Urinary bladder (tissue), 3 donors: ENCODE measurements at regions not wholly inside any gene's neighbourhood (a gene's known extent, or its start where the extent isn't known, plus 50 kb on each side); places are given as distances from the start of the nearest gene placed in this dataset.
"Not testable (repeated sequence)": the region's sequence is repeated elsewhere in the genome, so short reads cannot be mapped to it uniquely, and the experiment has no call there.

ENCODE experiments used
- DNase-seq: peaks from one replicate; pipeline ENCODE4 v3.0.0-alpha.2; 2015; ENCODE audit errors: extremely low spot score
- H3K27ac ChIP-seq: one replicate; pipeline ENCODE4 v1.5.1; 2013; ENCODE audit warnings: low read depth, mild to moderate bottlenecking, moderate library complexity
- H3K36me3 ChIP-seq: one replicate; pipeline ENCODE4 v1.6.1; 2013; ENCODE audit warnings: mild to moderate bottlenecking, moderate library complexity; ENCODE audit not compliant: insufficient read depth
- H3K4me1 ChIP-seq: one replicate; pipeline ENCODE4 v1.6.1; 2013; ENCODE audit warnings: mild to moderate bottlenecking, moderate library complexity; ENCODE audit not compliant: insufficient read depth
- H3K4me3 ChIP-seq: one replicate; pipeline ENCODE4 v1.5.1; 2013; ENCODE audit warnings: low read depth, low read length
- WGBS: extraction: QIAGEN DNeasy Blood & Tissue Kit; methylation state at CpG from one replicate; pipeline ENCODE4 v1.1.7; 2013; 5-methylcytosine and 5-hydroxymethylcytosine counted together
- donor health status: healthy with polysubstance abuse.
- donor health status: healthy.

- no peak for DNase-seq
- Histone ChIP-seq H3K4me1 (no peaks in the 10 kb centered on the region), H3K36me3 (no peaks in the 10 kb centered on the region), H3K4me3 (no peak overlapping the region), H3K27ac (no peak overlapping the region)
- WGBS = 91% methylated on average over 3 of the region's 3 CpGs
These were observed 694.9 kb downstream of the MECOM start for GRCh38 chr3:168968609-168969008.

GRCh38 chr3:168964736-168965135 is 698.8 kb downstream of the MECOM start:
- H3K36me3 ChIP-seq = no peaks in the 10 kb centered on the region
- 96% methylated on average over 9 of the region's 9 CpGs for WGBS
- H3K4me1 ChIP-seq = no peaks in the 10 kb centered on the region
- no peak overlapping the region for H3K4me3 ChIP-seq
- DNase-seq = no peak
- no peak overlapping the region for H3K27ac ChIP-seq

GRCh38 chr3:168961271-168961670 is 702.2 kb downstream of the MECOM start:
- DNase-seq = no peak
- no peaks in the 10 kb centered on the region for H3K36me3 ChIP-seq
- no peak overlapping the region for H3K27ac ChIP-seq
- no peak overlapping the region for H3K4me3 ChIP-seq
- no peaks in the 10 kb centered on the region for H3K4me1 ChIP-seq
- WGBS = 77% methylated on average over 2 of the region's 2 CpGs

GRCh38 chr3:168959731-168960130 is 703.8 kb downstream of the MECOM start:
- H3K36me3 ChIP-seq = no peaks in the 10 kb centered on the region
- no peak for DNase-seq
- WGBS = 96% methylated on average over 3 of the region's 3 CpGs
- no peaks in the 10 kb centered on the region for H3K4me1 ChIP-seq
- H3K27ac ChIP-seq = no peak overlapping the region
- H3K4me3 ChIP-seq = no peak overlapping the region

- no peak overlapping the region for H3K27ac ChIP-seq
- H3K36me3 ChIP-seq = no peaks in the 10 kb centered on the region
- H3K4me1 ChIP-seq = no peaks in the 10 kb centered on the region
- no peak overlapping the region for H3K4me3 ChIP-seq
- WGBS = 87% methylated on average over 3 of the region's 3 CpGs
- DNase-seq = no peak
These were observed 705.0 kb downstream of the MECOM start for GRCh38 chr3:168958466-168958865.

- Histone ChIP-seq H3K4me1 (no peaks in the 10 kb centered on the region), H3K4me3 (no peak overlapping the region), H3K27ac (no peak overlapping the region), H3K36me3 (no peaks in the 10 kb centered on the region)
- DNase-seq = no peak
- 56% methylated on average over 8 of the region's 8 CpGs for WGBS
These were observed 707.4 kb downstream of the MECOM start for GRCh38 chr3:168956076-168956475.

GRCh38 chr3:168952551-168952950 is 711.0 kb downstream of the MECOM start:
- Histone ChIP-seq H3K27ac (no peak overlapping the region), H3K4me1 (no peaks in the 10 kb centered on the region), H3K4me3 (no peak overlapping the region), H3K36me3 (no peaks in the 10 kb centered on the region)
- WGBS = 28% methylated on average over 4 of the region's 4 CpGs
- no peak for DNase-seq

GRCh38 chr3:168951884-168952283 is 711.6 kb downstream of the MECOM start:
- Histone ChIP-seq H3K4me1 (no peaks in the 10 kb centered on the region), H3K4me3 (no peak overlapping the region)
- 82% methylated on average over 3 of the region's 3 CpGs for WGBS

GRCh38 chr3:168951368-168951767 is 712.1 kb downstream of the MECOM start:
- Histone ChIP-seq H3K36me3 (no peaks in the 10 kb centered on the region), H3K4me3 (no peak overlapping the region), H3K4me1 (no peaks in the 10 kb centered on the region), H3K27ac (no peak overlapping the region)
- DNase-seq = no peak
- 88% methylated on average over 4 of the region's 4 CpGs for WGBS

More at GRCh38 chr3:168951884-168952283, 711.6 kb downstream of the MECOM start:
- Histone ChIP-seq H3K27ac (no peak overlapping the region), H3K36me3 (no peaks in the 10 kb centered on the region)
- no peak for DNase-seq

- WGBS = 38% methylated on average over 1 of the region's 1 CpG
- no peak for DNase-seq
- Histone ChIP-seq H3K27ac (no peak overlapping the region), H3K36me3 (no peaks in the 10 kb centered on the region), H3K4me3 (no peak overlapping the region), H3K4me1 (no peaks in the 10 kb centered on the region)
These were observed 712.9 kb downstream of the MECOM start for GRCh38 chr3:168950622-168951021.

GRCh38 chr3:168939651-168940238 is 723.8 kb downstream of the MECOM start:
- no peak for DNase-seq
- no peaks in the 10 kb centered on the region for H3K4me1 ChIP-seq
- H3K27ac ChIP-seq = no peak overlapping the region
- H3K36me3 ChIP-seq = no peaks in the 10 kb centered on the region
- WGBS = 47% methylated on average over 1 of the region's 1 CpG
- no peak overlapping the region for H3K4me3 ChIP-seq

GRCh38 chr3:168933614-168934013 is 729.9 kb downstream of the MECOM start:
- Histone ChIP-seq H3K4me1 (no peaks in the 10 kb centered on the region), H3K36me3 (no peaks in the 10 kb centered on the region), H3K27ac (no peak overlapping the region), H3K4me3 (no peak overlapping the region)
- no peak for DNase-seq
- 84% methylated on average over 5 of the region's 5 CpGs for WGBS

- not testable (repeated sequence) for DNase-seq
- WGBS = 59% methylated on average over 3 of the region's 3 CpGs
These were observed 733.5 kb downstream of the MECOM start for GRCh38 chr3:168929997-168930396.

GRCh38 chr3:168926426-168926825 is 737.1 kb downstream of the MECOM start:
- no peak for DNase-seq
- Histone ChIP-seq H3K36me3 (no peaks in the 10 kb centered on the region), H3K27ac (no peak overlapping the region), H3K4me3 (no peak overlapping the region), H3K4me1 (no peaks in the 10 kb centered on the region)
- 89% methylated on average over 1 of the region's 1 CpG for WGBS

More at GRCh38 chr3:168929997-168930396, 733.5 kb downstream of the MECOM start:
- H3K4me1 ChIP-seq, H3K27ac ChIP-seq, H3K4me3 ChIP-seq, H3K36me3 ChIP-seq: not testable (repeated sequence)

- H3K27ac ChIP-seq = no peak overlapping the region
- WGBS = 93% methylated on average over 1 of the region's 1 CpG
- no peaks in the 10 kb centered on the region for H3K36me3 ChIP-seq
- DNase-seq = no peak
- H3K4me3 ChIP-seq = no peak overlapping the region
- no peaks in the 10 kb centered on the region for H3K4me1 ChIP-seq
These were observed 737.9 kb downstream of the MECOM start for GRCh38 chr3:168925568-168925967.
